ENCODE measurements at regions not wholly inside any gene's neighbourhood (a gene's known extent, or its start where the extent isn't known, plus 50 kb on each side); places are given as distances from the start of the nearest gene placed in this dataset.

DNA sequence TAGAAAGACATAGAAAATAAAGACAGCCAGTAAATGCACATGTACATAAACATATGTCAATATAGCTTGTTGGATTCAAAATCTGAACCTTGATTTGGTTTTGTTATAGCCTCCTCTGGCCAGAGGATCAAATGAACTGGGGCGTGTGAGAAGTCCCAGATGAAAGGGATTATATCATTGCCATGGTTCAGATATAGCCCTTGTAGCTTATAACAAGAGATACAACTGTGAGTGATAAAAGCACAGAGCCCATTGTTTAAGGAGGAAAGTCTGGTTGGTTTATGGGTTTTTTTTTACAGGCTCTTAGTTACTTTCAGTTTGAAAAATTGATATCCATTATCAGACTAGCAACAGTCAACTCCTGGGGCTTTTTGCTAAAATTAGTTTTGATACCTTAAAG is 101.7 kb upstream of the GLRA2 start:
- no peak for ATAC-seq
- TF ChIP-seq POLR2A (IDR thresholded peaks at IDR 0.05) = no peak
- TF ChIP-seq, protein P1, sequence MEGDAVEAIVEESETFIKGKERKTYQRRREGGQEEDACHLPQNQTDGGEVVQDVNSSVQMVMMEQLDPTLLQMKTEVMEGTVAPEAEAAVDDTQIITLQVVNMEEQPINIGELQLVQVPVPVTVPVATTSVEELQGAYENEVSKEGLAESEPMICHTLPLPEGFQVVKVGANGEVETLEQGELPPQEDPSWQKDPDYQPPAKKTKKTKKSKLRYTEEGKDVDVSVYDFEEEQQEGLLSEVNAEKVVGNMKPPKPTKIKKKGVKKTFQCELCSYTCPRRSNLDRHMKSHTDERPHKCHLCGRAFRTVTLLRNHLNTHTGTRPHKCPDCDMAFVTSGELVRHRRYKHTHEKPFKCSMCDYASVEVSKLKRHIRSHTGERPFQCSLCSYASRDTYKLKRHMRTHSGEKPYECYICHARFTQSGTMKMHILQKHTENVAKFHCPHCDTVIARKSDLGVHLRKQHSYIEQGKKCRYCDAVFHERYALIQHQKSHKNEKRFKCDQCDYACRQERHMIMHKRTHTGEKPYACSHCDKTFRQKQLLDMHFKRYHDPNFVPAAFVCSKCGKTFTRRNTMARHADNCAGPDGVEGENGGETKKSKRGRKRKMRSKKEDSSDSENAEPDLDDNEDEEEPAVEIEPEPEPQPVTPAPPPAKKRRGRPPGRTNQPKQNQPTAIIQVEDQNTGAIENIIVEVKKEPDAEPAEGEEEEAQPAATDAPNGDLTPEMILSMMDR (IDR thresholded peaks at IDR 0.05) = no peak
- H3K27ac ChIP-seq = no peak overlapping the region
- H3K9me3 ChIP-seq = no peaks in the 10 kb centered on the region
- H3K36me3 ChIP-seq = no peaks in the 10 kb centered on the region
- H3K4me1 ChIP-seq = no peaks in the 10 kb centered on the region
- WGBS, 4 donors = 28 to 55% (median 38%) methylated on average over 1 of the region's 1 CpG
- DNase-seq = no peak
- H3K27me3 ChIP-seq = no peaks in the 10 kb centered on the region
- intact Hi-C loops (cut with DNase I) = no loop called here
- no peak overlapping the region for H3K4me3 ChIP-seq

- Histone ChIP-seq H3K9me3 (no peaks in the 10 kb centered on the region), H3K4me3 (no peak overlapping the region), H3K36me3 (no peaks in the 10 kb centered on the region), H3K4me1 (no peaks in the 10 kb centered on the region), H3K27ac (no peak overlapping the region), H3K27me3 (no peaks in the 10 kb centered on the region)
- intact Hi-C loops (cut with DNase I) = no loop called here
- 28 to 49% (median 37%) methylated on average over 2 of the region's 2 CpGs for WGBS, 4 donors
- TF ChIP-seq POLR2A (IDR thresholded peaks at IDR 0.05) = no peak
- TF ChIP-seq, protein P1 (IDR thresholded peaks at IDR 0.05) = no peak
- ATAC-seq = no peak
- DNase-seq = no peak
Measured at GRCh38 chrX:14420841-14421240, 108.5 kb upstream of the GLRA2 start.

GRCh38 chrX:14412686-14413085 is 116.7 kb upstream of the GLRA2 start:
- Histone ChIP-seq H3K36me3 (no peaks in the 10 kb centered on the region), H3K27ac (no peak overlapping the region), H3K4me1 (no peaks in the 10 kb centered on the region), H3K9me3 (peaks cover 0 to 9% (median 0%) of the 10 kb centered on the region in 12 donors), H3K27me3 (no peaks in the 10 kb centered on the region), H3K4me3 (no peak overlapping the region)
- ATAC-seq (no peak), DNase-seq (no peak)
- TF ChIP-seq, protein P1 (IDR thresholded peaks at IDR 0.05) = no peak
- no peak for TF ChIP-seq POLR2A (IDR thresholded peaks at IDR 0.05)
- WGBS, 4 donors = 36 to 76% (median 74%) methylated on average over 1 of the region's 1 CpG
- intact Hi-C loops (cut with DNase I) = no loop called here

- peaks cover 0 to 9% (median 0%) of the 10 kb centered on the region in 12 donors for H3K9me3 ChIP-seq
- H3K36me3 ChIP-seq = no peaks in the 10 kb centered on the region
- H3K27me3 ChIP-seq = no peaks in the 10 kb centered on the region
- intact Hi-C loops (cut with DNase I) = no loop called here
- DNase-seq = no peak
- H3K27ac ChIP-seq = no peak overlapping the region
- TF ChIP-seq, protein P1 (IDR thresholded peaks at IDR 0.05) = no peak
- no peak for TF ChIP-seq POLR2A (IDR thresholded peaks at IDR 0.05)
- ATAC-seq = no peak
- no peak overlapping the region for H3K4me3 ChIP-seq
- no peaks in the 10 kb centered on the region for H3K4me1 ChIP-seq
- 28 to 56% (median 42%) methylated on average over 1 of the region's 1 CpG for WGBS, 4 donors
Measured at GRCh38 chrX:14411326-14411725, 118.0 kb upstream of the GLRA2 start.

All from heart left ventricle (tissue), 16 donors.